ENCODE measurements at regions not wholly inside any gene's neighbourhood (a gene's known extent, or its start where the extent isn't known, plus 50 kb on each side); places are given as distances from the start of the nearest gene placed in this dataset.

GRCh38 chr13:78714717-78715116 lies 55.8 kb upstream of the OBI1 start:
- Histone ChIP-seq H3K27ac (ENCODE audit: low read length) (no peak overlapping the region), H3K27me3 (ENCODE audit: insufficient read depth, low read length) (no peaks in the 10 kb centered on the region), H3K36me3 (ENCODE audit: insufficient read depth, low read depth, low read length) (no peaks in the 10 kb centered on the region), H3K9me3 (ENCODE audit: insufficient read depth, low read depth, low read length) (no peaks in the 10 kb centered on the region), H3K4me3 (ENCODE audit: low read length) (no peak overlapping the region), H3K4me1 (ENCODE audit: insufficient read depth, low read length) (peaks cover 8% of the 10 kb centered on the region; the same call in 1 of the 2 replicates), H3K9ac (ENCODE audit: low read depth, low read length) (no peak overlapping the region)

GRCh38 chr13:78712831-78713230 lies 53.9 kb upstream of the OBI1 start:
- no peak overlapping the region for H3K4me3 ChIP-seq (ENCODE audit: low read length)
- H3K36me3 ChIP-seq (ENCODE audit: insufficient read depth, low read depth, low read length) = no peaks in the 10 kb centered on the region
- no peak overlapping the region for H3K9ac ChIP-seq (ENCODE audit: low read depth, low read length)
- H3K27ac ChIP-seq (ENCODE audit: low read length) = no peak overlapping the region
- peaks cover 8% of the 10 kb centered on the region; the same call in 1 of the 2 replicates for H3K4me1 ChIP-seq (ENCODE audit: insufficient read depth, low read length)
- no peaks in the 10 kb centered on the region for H3K9me3 ChIP-seq (ENCODE audit: insufficient read depth, low read depth, low read length)
- no peaks in the 10 kb centered on the region for H3K27me3 ChIP-seq (ENCODE audit: insufficient read depth, low read length)

GRCh38 chr13:78709028-78709427 lies 50.1 kb upstream of the OBI1 start:
- H3K9ac ChIP-seq (ENCODE audit: low read depth, low read length) = no peak overlapping the region
- no peak overlapping the region for H3K27ac ChIP-seq (ENCODE audit: low read length)
- H3K9me3 ChIP-seq (ENCODE audit: insufficient read depth, low read depth, low read length) = no peaks in the 10 kb centered on the region
- peaks cover 8% of the 10 kb centered on the region; the same call in 1 of the 2 replicates for H3K4me1 ChIP-seq (ENCODE audit: insufficient read depth, low read length)
- H3K36me3 ChIP-seq (ENCODE audit: insufficient read depth, low read depth, low read length) = no peaks in the 10 kb centered on the region
- no peak overlapping the region for H3K4me3 ChIP-seq (ENCODE audit: low read length)
- no peaks in the 10 kb centered on the region for H3K27me3 ChIP-seq (ENCODE audit: insufficient read depth, low read length)

All from iPS-20b (cell line).